Kasumi-1 (cell line): ENCODE measurements at regions not wholly inside any gene's neighbourhood (a gene's known extent, or its start where the extent isn't known, plus 50 kb on each side); places are given as distances from the start of the nearest gene placed in this dataset.
"Not testable (repeated sequence)": the region's sequence is repeated elsewhere in the genome, so short reads cannot be mapped to it uniquely, and the experiment has no call there.

ENCODE experiments used
- DNase-seq, 2 experiments: peaks; one replicate each; lab custom pipeline; 2025; lab: John Stamatoyannopoulos, UW

DNA sequence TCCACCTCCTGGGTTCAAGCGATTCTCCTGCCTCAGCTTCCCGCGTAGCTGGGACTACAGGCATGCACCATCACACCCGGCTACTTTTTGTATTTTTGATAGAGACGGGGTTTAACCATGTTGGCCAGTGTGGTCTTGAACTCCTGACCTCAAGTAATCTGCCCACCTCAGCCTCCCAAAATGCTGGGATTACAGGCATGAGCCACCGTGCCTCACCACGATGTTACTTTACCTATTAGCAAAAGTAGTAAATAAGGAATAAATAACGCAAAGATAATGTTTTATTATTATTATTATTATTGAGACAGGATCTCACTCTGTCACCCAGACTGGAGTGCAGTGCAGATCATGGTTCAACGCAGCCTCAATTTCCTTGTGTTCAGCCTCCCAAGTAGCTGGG is 145.9 kb downstream of the NPIPB5 start:
- DNase-seq, result not testable (repeated sequence)

DNA sequence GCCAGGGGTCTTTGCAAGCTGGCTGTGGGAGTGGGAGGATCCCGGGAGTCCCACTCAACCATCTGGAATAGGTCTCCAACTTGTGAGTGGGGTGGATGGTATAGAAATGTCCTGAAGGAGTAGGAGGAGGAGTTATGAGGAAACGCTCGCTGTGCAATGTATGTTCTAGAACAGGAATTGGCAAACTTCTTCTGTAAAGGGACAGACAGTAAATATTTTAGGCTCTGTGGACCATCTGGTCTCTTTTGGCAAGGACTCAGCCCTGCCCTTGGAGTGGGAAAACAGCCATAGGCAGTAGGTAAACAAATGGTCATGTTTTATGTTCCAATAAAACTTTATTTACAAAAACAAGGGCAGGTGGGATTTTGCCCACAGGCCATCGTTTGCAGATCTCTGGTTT is 149.2 kb downstream of the NPIPB5 start:
- DNase-seq, result no peak

DNA sequence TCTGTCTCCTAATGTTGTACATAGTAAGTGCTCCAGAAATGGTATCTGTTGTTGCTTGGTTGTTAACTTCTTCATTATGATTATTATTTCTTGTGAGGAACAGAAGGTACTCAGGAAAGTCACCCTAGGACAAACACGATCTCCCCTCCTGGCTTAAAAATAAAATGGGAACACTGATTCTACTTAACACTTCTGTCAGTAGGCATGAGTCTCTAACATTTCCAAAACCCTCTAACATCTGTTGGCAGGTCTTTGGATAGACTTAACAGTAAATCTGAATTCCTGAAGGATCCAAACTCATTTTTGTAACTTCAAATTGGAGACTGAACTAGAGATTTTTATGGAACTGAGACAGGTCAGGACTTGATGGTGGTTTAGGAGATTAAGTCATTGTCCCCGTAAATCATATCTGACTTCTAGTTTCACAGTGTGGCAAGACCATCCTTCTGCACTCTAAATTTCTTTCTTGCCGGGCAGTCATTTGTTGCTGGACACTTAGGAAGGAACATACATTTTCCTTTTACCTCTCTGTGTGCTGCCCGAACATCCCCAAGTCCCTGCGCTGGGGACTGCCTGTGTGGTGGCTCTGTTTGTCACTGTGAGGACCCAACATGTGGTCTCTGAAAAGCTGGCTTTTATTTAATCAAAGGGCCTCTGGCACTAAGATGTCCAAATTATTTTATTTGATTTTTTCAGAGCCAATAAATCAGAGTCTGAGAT is 149.9 kb downstream of the NPIPB5 start:
- DNase-seq, result no peak

DNA sequence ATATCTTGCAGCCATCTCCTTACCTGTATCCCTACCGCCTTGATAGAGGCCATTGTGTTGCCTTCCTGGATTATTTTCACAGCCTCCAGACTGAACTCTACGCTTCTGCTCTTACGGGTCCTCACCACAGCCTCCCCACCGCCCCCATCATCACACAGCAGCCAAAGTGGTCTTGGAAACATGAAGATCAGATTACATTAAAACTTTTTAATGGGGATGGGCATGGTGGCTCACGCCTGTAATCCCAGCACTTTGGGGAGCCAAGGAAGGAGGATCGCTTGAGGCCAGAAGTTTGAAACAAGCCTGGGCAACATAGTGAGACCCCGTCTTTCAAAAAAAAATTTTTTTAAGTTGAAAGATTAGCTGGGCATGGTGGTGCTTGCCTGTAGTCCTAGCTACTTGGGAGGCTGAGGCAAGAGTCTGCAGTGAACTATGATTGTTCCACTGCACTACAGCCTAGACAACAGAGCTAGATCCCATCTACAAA is 150.5 kb downstream of the NPIPB5 start:
- DNase-seq, result no peak

DNA sequence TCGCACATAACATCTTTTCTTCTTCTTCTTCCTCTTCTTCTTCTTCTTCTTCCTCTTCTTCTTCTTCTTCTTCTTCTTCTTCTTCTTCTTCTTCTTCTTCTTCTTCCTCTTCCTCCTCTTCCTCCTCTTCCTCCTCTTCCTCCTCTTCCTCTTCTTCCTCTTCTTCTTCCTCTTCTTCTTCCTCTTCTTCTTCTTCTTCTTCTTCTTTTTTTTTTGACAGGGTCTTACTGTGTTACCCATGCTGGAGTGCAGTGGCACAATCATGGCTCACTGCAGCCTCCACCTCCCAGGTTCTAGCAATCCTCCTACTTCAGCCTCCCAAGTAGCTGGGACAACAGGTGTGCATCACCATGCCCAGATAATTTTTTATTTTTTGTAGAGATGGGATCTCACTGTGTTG is 151.0 kb upstream of the HS3ST2 start:
- DNase-seq, result not testable (repeated sequence)

DNA sequence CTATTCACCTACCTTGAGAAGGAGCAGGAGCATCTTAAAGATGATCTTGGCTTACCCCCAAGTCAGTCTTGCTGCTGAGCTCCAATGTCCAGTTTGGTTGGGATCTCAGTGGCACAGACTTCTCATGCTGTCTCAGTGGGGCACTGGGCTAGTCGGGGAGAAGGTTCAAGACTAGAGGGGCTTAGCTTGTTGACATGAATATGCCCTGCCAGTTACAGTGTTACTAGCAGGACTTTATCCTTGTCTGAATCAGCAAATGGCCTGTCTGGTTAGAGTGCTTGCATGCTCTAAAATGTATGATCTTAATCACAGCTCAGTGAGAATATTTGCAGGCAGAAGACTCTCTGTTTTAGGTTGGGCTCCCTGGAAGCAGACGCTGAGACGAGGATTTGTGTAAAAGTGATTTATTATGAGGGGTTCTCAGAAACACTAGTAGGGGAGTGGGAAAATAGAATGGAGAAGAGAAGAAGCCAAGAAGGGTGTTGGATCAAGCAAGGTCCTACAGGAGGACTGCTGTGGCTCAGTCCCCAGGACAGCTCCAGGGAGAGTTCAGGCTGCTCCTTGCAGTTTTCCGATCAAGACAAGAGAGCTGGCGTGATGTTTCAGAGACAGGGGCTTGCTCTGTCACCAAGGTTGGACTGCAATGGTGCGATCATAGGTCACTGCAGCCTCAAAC is 150.4 kb upstream of the HS3ST2 start:
- DNase-seq, result no peak

DNA sequence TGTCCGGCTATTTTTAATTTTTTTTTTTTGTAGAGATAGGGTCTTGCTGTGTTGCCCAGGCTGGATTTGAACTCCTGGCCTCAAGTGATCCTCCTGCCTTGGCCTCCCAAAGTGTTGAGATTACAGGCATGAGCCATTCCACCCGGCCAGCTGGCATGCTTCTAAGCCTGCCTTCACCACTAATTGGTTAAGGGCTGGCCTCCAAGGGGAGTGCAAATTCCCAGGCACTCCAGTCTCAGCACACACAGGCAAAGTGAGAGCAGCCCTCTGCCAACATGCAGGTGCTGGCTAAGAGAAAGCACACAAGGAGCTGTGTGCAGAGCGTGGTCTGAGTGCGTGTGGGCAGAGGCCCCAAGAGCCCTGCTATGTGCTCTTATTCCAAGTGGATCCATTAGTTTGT is 149.8 kb upstream of the HS3ST2 start:
- DNase-seq, result no peak

DNA sequence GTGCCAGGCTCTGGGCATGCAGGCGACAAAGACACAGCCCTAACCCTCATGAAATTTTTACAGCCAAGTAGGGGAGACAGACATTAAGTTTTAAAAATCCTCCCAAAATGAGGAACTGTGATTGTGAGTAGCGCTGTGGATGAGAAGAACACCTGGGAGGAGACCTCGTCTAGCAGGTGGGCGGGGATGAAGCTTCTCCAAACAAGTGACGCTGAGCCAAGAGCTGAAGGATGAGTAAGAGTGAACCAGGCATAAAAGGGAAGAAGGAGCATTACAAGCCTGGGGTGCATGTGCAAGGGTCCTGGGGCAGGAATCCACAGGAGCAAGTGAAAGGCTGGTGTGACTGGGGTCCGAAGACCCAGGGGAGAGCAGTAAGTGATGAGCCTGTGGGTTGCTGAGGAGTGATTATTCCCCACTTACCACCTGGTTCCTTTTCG is 149.4 kb upstream of the HS3ST2 start:
- DNase-seq, result no peak

DNA sequence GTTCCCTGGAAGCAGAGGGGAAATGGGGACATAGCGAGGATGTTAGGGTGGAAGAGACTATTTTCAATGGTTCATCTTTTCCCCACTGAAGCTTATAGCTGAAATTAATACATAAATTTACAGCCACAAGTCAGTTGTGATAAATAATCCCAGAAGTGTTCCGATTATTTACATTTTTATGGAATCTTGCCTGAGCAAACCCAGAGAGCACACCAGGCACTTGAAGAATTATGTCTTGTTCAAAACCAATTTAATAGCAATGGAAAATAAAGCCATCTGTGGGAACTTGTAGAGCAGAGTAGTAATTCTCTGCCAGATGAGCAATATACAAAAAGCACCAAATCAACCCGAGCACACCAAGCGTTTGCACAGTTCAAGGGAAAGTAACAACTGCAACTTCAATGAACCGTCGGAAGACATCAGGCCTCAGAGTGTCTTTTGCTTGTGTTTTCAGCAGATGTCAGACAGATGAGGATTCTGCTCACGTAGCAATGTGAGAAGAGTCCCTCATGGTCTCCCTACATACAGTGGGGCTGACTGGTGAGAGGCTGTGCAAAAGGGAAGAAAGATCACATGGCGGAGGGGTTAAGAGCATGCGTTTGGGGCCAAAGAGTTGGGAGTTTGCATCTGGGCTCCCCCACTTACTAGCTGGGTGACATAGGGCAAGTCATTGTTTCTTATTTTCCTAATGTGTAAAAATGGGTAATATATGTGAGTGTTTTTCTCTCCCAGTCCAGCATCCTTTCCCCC is 148.7 kb upstream of the HS3ST2 start:
- no peak for DNase-seq

DNA sequence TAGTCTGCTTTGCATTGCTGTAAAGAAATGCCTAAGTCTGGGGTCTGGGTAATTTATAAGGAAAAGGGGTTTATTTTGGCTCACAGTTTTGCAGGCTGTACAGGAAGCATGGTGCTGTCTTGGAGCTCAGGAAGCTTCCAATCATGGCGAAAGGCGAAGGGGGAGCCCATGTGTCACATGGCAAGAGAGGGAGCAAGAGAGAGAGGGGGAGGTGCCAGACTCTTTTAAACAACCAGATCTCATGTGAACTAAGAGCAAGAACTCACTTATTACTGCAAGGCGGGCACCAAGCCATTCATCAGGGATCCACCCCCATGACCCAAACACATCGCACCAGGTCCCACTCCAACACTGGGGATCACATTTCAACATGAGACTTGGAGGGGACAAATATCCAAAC is 148.2 kb upstream of the HS3ST2 start:
- no peak for DNase-seq

DNA sequence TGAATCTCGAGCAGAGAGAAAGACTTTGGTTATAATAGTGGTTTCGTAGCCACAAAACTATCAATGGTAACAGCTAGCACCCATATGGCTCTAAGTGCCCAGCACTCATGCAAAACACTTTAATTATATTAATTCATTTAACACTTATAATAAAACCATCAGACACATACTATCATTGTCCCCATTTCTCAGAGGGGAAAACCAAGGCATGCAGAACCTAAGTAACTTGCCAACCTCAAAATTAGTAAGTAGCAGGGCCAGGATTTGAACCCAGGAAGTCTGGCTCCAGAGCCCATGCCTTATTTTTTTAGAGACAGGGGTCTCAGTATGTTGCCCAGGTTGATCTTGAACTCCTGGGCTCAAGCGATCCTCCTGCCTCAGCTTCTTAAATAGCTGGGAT is 145.6 kb upstream of the HS3ST2 start:
- DNase-seq, result no peak

DNA sequence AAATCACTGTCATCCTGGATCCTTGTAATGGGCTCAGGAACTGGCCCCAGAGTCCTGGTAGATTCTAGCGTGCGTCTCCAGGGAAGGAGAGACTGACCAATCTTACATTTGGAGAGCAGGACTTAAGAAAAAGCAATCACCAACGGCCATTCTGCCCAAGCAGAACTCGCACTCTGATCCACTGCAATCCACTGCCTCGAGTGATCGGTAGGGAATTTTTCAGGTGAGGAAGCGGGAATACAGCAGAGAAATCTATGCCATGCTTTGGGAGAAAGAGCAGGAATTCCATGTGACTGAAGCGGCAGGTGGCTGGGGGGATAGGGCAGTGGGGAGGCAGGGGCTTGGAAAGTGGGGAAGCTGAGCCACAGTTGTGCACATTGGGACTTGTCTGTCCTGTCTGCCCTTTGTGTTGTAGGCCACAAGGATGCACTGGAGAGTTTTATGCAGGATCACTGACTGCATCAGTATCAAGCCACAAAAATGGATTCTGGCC is 143.9 kb upstream of the HS3ST2 start:
- DNase-seq, result no peak

DNA sequence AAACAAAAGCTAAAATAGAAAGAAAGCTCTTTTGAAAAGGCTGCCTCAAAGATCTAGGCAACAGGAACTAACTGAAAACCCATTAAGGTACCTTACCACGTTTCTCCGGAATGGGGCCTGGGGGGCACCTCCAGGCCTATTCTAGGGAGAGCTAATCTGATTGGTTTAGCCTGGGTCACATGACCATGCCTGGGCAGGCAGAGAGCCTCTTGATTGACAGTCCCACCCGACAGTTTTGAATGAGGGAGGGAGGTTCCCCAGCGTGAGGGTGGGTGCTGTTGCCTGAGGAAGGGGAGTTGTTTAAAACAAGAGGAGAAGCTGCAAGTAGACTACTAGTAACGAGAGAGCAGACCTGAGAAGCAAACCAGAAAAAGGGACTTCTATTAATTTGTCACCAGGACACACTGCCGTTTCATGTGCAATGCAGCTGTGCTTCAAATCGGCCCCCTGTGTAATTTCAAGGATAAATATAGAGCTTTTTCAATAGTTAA is 143.4 kb upstream of the HS3ST2 start:
- DNase-seq, result no peak

DNA sequence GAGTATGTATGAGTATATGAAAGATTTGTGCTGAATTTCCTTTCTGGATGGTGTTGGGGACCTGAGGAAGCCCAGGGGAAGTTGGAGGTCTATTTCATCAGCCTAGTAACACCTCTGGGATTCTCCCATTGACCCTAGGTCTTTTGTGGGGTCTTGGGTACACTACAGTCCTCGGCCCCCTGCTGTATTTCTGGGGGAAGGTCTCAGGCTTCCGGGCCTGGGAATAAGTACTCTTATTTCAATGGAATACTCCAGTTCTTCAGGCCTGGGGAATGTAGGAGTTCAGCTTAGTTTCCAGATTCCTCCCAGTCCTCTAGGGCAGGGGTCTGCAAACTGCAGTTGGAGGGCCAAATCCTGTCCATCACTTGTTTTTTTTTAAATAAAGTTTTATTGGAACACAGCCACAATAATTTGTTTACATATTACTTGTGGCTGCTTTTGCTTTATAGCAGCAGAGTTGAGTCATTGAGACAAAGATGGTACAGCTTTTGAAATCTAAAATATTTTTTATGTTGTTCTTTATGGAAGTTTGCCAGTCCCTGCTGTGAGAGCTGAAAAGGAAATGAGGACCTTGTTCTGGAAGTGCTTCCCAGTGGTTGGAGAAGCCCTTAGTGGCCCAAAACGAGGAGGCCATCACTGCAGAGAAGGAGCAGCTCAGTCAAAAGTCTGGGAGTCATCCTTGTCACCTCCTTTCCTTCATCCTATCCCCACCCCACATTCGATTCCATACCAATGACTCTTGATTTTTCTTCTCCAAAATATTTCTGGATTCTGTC is 142.5 kb upstream of the HS3ST2 start:
- DNase-seq, result no peak

DNA sequence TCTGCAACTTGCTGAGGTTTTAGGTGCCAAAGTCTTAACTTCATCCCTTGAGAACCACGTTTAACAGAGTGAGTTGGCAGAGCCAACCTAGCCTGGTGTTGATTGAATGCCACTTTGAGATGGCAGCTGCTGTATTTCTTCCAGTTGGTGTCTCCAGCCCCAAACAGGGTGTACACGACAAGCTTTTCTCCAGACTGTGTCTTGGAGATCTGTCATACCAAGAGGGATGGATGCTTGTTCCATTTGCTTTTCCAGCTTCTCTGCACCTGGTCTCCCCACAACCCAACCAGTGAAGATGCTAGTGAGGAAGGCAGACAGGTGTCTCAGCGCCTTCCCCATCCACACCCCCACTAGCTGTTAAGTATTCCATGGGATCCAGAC is 141.1 kb upstream of the HS3ST2 start:
- no peak for DNase-seq

DNA sequence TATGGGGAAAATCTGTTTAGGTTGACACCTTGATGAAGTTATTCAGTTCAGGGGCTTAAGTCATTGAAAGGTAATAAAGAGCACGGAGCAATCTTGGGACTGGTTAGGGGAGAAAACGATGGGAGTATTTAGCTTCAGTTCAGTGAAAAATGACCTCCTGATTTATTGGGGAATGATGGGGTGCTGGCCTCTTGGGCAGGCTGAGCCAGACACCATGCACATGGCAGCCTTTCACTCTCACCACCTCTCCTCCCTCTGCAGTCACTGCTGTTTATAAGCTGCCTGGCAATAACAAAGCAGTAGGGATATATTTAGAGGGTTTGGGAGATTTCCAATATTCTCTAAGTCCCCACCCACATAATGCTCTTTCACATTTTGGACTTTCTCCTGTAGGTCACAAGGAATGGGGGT is 140.5 kb upstream of the HS3ST2 start:
- DNase-seq, result no peak

DNA sequence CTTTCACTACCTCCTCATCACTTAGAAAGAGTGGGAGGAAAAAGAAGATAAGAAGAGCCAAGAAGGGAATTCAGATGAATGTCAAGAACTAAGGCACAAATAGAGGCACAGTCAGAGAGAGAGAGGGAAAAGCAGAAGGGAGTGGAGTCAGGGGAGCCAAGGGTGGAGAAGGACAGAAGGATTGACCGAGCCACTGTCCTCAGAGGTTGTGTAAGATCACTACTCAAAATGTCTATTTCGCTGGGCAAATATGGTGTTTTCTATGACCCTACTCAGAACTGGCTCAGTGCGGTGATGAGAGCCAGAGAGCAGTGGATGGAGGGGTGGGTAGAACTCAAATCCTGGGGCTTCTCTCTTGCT is 139.2 kb upstream of the HS3ST2 start:
- DNase-seq, result no peak

DNA sequence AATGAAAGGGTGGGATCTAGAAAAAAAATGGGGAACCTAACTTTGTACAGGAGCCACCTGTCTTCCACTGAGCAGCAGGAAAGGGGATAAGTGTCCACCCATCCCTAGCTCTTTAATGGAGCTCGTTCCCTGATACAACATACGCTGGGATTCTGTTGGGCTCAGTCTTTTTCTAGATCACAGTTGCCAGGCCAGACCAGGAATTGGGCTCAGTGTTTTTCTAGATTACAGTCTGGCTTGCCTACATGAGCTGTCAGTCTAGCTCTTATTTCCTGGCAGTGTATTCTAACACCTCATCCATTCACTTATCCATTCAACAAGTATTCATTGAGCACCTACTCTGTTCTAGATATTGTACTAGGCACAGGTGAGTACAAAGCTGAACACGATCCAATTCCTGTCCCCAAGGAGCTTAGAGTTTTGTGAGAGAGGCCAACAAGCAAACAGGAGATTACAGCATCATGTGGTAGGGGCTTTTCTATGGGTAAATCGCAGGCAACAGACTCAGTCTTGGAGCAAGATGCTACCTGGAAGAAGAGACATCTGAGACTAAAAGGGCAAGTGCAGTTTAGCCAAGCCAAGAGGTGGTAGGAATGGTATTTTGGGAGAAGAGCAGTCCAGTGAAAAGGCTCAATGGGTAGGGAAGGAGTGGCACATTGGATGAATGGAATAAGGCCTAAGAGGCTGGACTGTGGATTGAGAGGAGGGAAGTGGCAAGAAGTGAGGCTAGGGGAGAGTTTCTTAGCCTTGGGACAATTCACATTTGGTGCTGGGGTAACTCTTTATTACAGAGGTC is 138.0 kb upstream of the HS3ST2 start:
- DNase-seq, result no peak

DNA sequence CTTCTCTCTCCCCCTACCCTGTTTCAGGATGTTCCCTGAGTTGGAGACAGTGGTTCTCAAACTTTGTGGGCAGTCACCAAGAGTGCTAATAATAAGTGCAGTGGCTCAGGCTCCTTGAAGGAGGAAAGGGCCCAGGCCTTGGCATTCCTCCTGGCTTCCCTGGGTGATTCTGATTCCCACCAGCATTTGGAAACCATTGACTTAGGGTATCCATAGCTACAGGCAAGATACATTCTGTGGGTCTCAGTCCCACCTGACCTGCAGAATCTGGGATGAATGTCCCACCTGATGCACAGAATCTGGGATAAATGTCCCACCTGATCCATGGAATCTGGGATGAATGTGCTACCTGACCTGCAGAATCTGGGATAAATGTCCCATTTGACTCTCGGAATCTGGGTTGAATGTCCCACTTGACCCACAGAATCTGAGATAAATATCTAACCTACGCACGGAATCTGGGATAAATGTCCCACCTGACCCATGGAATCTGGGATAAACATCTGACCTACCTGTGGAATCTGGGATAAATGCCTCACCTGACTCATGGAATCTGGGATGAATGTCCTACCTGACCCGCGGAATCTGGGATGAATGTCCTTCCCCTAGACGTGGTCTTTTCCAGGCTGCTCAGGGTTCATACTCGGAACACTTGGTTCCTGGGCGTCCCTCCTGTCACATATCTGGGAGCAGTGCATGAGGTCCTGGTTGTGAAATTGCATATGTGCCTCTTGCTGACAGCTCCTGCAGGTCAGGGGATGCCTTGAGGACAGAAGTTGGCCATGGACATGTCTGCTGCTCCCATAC is 136.7 kb upstream of the HS3ST2 start:
- no peak for DNase-seq

DNA sequence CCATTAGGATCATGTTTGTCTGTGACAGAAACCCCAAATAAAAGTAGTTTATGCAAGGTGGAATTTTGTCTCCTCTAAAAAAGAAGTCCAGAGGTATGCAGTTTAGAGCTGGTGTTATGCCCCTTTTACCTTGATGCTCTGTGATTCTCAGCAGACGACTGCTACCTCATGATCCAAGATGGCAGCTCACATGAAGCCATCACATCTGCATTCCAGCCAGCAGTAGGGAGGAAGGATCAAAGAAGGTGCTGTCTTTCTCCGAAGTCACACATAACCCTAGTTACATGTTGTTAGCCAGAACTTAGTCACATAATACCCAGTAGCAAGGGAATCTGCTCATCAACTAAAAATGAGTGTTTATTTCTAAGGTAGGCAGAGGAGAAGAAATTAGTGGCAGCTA is 135.7 kb upstream of the HS3ST2 start:
- DNase-seq, result no peak
